Keratinocyte (primary cell): ENCODE measurements at regions not wholly inside any gene's neighbourhood (a gene's known extent, or its start where the extent isn't known, plus 50 kb on each side); places are given as distances from the start of the nearest gene placed in this dataset.

Experiments
- DNase-seq: peaks from one replicate; pipeline ENCODE4 v3.0.0-alpha.2; 2011; ENCODE audit warnings: low read depth, missing footprints, low spot score
- FAIRE-seq: peaks from 2 replicates; lab custom pipeline; 2011; peaks lifted over from hg19 to GRCh38; lab: Jason Lieb, UNC
- H2AFZ ChIP-seq: 2 replicates; pipeline ENCODE4 v1.6.0; 2012; ENCODE audit warnings: low read length, control low read depth, inconsistent platforms; ENCODE audit not compliant: control insufficient read depth
- H3K27ac ChIP-seq: 2 replicates; pipeline ENCODE4 v1.5.1; 2011; ENCODE audit warnings: low read length; ENCODE audit not compliant: control insufficient read depth, insufficient read depth
- H3K27me3 ChIP-seq: 3 replicates; pipeline ENCODE4 v1.6.0; 2011; ENCODE audit warnings: low read length; ENCODE audit not compliant: control insufficient read depth, insufficient read depth; ENCODE audit errors: extremely low read depth
- H3K36me3 ChIP-seq, 2 experiments: 2 replicates in 1 of 2; 3 replicates in 1 of 2; pipeline ENCODE4 v1.5.1; 2011; ENCODE audit warnings: low read length in 2 of 2, mild to moderate bottlenecking in 1 of 2; ENCODE audit not compliant: control insufficient read depth in 2 of 2, insufficient read depth in 2 of 2; ENCODE audit errors: extremely low read depth in 1 of 2
- H3K4me1 ChIP-seq: 3 replicates; pipeline ENCODE4 v1.5.1; 2011; ENCODE audit warnings: low read length; ENCODE audit not compliant: control insufficient read depth, insufficient read depth; ENCODE audit errors: extremely low read depth
- H3K4me2 ChIP-seq: 3 replicates; pipeline ENCODE4 v1.6.0; 2011; ENCODE audit warnings: low read depth, low read length; ENCODE audit not compliant: control insufficient read depth, insufficient read depth; ENCODE audit errors: extremely low read depth
- H3K4me3 ChIP-seq, 3 experiments: fragments of 200-600 bp in 1 of 3; sonication (generic) in 1 of 3; 2 replicates in 2 of 3; 3 replicates in 1 of 3; pipeline ENCODE4 v1.5.1; 2011 to 2016; ENCODE audit warnings: low read length in 3 of 3, mild to moderate bottlenecking in 3 of 3, control low read depth in 2 of 3, inconsistent platforms in 1 of 3, low read depth in 1 of 3, mixed read lengths in 1 of 3, mixed run types in 1 of 3, moderate library complexity in 1 of 3; ENCODE audit not compliant: control insufficient read depth in 2 of 3, insufficient read depth in 2 of 3; ENCODE audit errors: extremely low read depth in 1 of 3
- H3K79me2 ChIP-seq: 2 replicates; pipeline ENCODE4 v1.6.0; 2012; ENCODE audit warnings: low read length; ENCODE audit not compliant: control insufficient read depth, insufficient read depth
- H3K9ac ChIP-seq: 3 replicates; pipeline ENCODE4 v1.6.0; 2011; ENCODE audit warnings: low read length; ENCODE audit not compliant: control insufficient read depth, insufficient read depth; ENCODE audit errors: extremely low read depth
- H3K9me1 ChIP-seq: 3 replicates; pipeline ENCODE4 v1.6.0; 2011; ENCODE audit warnings: low read length; ENCODE audit not compliant: control insufficient read depth, insufficient read depth; ENCODE audit errors: extremely low read depth
- H3K9me3 ChIP-seq: 2 replicates; pipeline ENCODE4 v1.5.1; 2012; ENCODE audit warnings: low read depth, low read length; ENCODE audit not compliant: control insufficient read depth
- H4K20me1 ChIP-seq: 3 replicates; pipeline ENCODE4 v1.6.0; 2011; ENCODE audit warnings: low read length; ENCODE audit not compliant: control insufficient read depth, insufficient read depth; ENCODE audit errors: extremely low read depth
- CTCF ChIP-seq, 3 experiments: IDR thresholded peaks in 1 of 3; conservative IDR thresholded peaks in 1 of 3; optimal IDR thresholded peaks in 1 of 3; 2 replicates in 2 of 3; 3 replicates in 1 of 3; pipeline versions ENCODE3 to v1.5.1; 2011; ENCODE audit warnings: low read length in 3 of 3, mild to moderate bottlenecking in 3 of 3, moderate library complexity in 2 of 3, control low read depth in 1 of 3, inconsistent platforms in 1 of 3; ENCODE audit not compliant: insufficient read depth in 2 of 3; ENCODE audit errors: extremely low read depth in 1 of 3
- EZH2 ChIP-seq: IDR thresholded peaks from one replicate; pipeline ENCODE4 v1.6.1; 2012; ENCODE audit warnings: inconsistent platforms, mild to moderate bottlenecking, low read length, moderate library complexity
- dilution Hi-C: fragments of 300-500 bp; cut with MboI; formaldehyde crosslinking; loops from one replicate; pipeline ENCODE4 v1.7.0; 2020; ENCODE audit warnings: low sequenced_read_pairs; ENCODE audit not compliant: extremely low pct_ligation_motif_present

GRCh38 chr5:99060306-99061261 lies 131.8 kb upstream of the CHD1 start:
- H3K9ac ChIP-seq: peak overlapping the region; percentile 68
- peak; percentile 94 for FAIRE-seq

GRCh38 chr5:99059685-99060084 lies 130.9 kb upstream of the CHD1 start:
- Histone ChIP-seq H3K79me2 (no peaks in the 10 kb centered on the region), H3K4me1 (peaks cover 21% of the 10 kb centered on the region), H3K9me3 (no peaks in the 10 kb centered on the region), H3K4me3 (no peak overlapping the region), H4K20me1 (no peaks in the 10 kb centered on the region), H3K4me2 (no peak overlapping the region), H3K9ac (no peak overlapping the region), H2AFZ (no peak overlapping the region), H3K27me3 (no peaks in the 10 kb centered on the region), H3K27ac (no peak overlapping the region), H3K36me3 (no peaks in the 10 kb centered on the region), H3K9me1 (no peaks in the 10 kb centered on the region)
- no peak for TF ChIP-seq EZH2
- no peak for TF ChIP-seq CTCF (optimal IDR thresholded peaks at IDR 0.05 in 1 of 3, IDR thresholded peaks at IDR 0.05 in 1 of 3, conservative IDR thresholded peaks at IDR 0.05 in 1 of 3; ENCODE audit: extremely low read depth in 1 of 3, insufficient read depth in 2 of 3, low read length in 3 of 3)
- dilution Hi-C loops: no loop called here
- FAIRE-seq: no peak
- no peak for DNase-seq

More at GRCh38 chr5:99060306-99061261, 131.8 kb upstream of the CHD1 start:
- dilution Hi-C loops: no loop called here
- Histone ChIP-seq H3K4me1 (peaks cover 21% of the 10 kb centered on the region), H3K9me3 (no peaks in the 10 kb centered on the region), H3K27ac (peak overlapping the region; percentile 94), H3K9me1 (no peaks in the 10 kb centered on the region), H3K36me3 (no peaks in the 10 kb centered on the region), H3K4me3 (peak overlapping the region in 1 of 3 experiments; percentile 50), H4K20me1 (no peaks in the 10 kb centered on the region), H2AFZ (peak overlapping the region; percentile 87), H3K4me2 (peak overlapping the region; percentile 91), H3K79me2 (no peaks in the 10 kb centered on the region), H3K27me3 (no peaks in the 10 kb centered on the region)
- TF ChIP-seq CTCF (optimal IDR thresholded peaks at IDR 0.05 in 1 of 3, IDR thresholded peaks at IDR 0.05 in 1 of 3, conservative IDR thresholded peaks at IDR 0.05 in 1 of 3; ENCODE audit: extremely low read depth in 1 of 3, insufficient read depth in 2 of 3, low read length in 3 of 3) (peak; percentile 62 to 81 (median 66)), EZH2 (no peak)
- DNase-seq: peak; percentile 58
